ENCODE measurements at regions not wholly inside any gene's neighbourhood (a gene's known extent, or its start where the extent isn't known, plus 50 kb on each side); places are given as distances from the start of the nearest gene placed in this dataset.

DNA sequence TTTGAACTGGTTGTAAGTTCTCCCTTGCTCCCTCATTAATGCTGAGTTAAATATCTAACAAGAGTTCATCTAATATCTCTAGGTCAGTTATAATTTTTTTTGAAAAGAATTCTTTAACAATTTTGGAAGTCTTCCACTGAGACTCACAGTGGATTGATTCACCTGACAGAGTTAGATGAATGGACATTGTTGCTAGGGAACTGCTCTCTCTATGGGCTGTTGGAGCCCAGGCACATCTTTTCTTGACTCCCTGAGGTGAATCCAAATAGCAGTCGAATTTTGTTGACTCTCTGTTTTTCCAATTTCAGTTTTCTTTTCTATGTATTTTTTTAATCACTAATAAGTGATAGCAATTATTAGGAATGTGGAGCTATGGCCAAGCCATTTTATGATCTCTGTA is 996.1 kb upstream of the PABPC4L start:
- no peak overlapping the region for H3K4me3 Mint-ChIP-seq
- peaks cover 3% of the 10 kb centered on the region for H3K27me3 Mint-ChIP-seq (ENCODE audit: insufficient read depth, low read depth, poor library complexity)
- no peaks in the 10 kb centered on the region for H3K9me2 ChIP-seq (ENCODE audit: insufficient read depth)
- no peak overlapping the region for H3K27ac Mint-ChIP-seq
- H3K4me2 ChIP-seq, result no peak overlapping the region
- DNase-seq (ENCODE audit: low spot score) (peak; percentile 25), ATAC-seq (peak; percentile 66)
- H3K4me3 ChIP-seq, result no peak overlapping the region
- TF ChIP-seq ZNF331 (CRISPR knock-in tag; IDR thresholded peaks at IDR 0.05; ENCODE audit: low read depth) (no peak), EZH2phosphoT487 (IDR thresholded peaks at IDR 0.05; ENCODE audit: unreplicated experiment) (no peak), EZH2 (IDR thresholded peaks at IDR 0.05; ENCODE audit: low read depth, unreplicated experiment) (no peak), POLR2AphosphoS5 (IDR thresholded peaks at IDR 0.05; ENCODE audit: low read depth) (no peak), NANOG (IDR thresholded peaks at IDR 0.05; ENCODE audit: borderline replicate concordance) (no peak), ZNF114 (CRISPR knock-in tag; IDR thresholded peaks at IDR 0.05) (no peak), JUNB (IDR thresholded peaks at IDR 0.05; ENCODE audit: unreplicated experiment) (no peak), STAT1 (IDR thresholded peaks at IDR 0.05; ENCODE audit: unreplicated experiment) (no peak), CREB1 (CRISPR knock-in tag; IDR thresholded peaks at IDR 0.05; ENCODE audit: low read depth) (no peak)
- TF ChIP-seq, protein P1, sequence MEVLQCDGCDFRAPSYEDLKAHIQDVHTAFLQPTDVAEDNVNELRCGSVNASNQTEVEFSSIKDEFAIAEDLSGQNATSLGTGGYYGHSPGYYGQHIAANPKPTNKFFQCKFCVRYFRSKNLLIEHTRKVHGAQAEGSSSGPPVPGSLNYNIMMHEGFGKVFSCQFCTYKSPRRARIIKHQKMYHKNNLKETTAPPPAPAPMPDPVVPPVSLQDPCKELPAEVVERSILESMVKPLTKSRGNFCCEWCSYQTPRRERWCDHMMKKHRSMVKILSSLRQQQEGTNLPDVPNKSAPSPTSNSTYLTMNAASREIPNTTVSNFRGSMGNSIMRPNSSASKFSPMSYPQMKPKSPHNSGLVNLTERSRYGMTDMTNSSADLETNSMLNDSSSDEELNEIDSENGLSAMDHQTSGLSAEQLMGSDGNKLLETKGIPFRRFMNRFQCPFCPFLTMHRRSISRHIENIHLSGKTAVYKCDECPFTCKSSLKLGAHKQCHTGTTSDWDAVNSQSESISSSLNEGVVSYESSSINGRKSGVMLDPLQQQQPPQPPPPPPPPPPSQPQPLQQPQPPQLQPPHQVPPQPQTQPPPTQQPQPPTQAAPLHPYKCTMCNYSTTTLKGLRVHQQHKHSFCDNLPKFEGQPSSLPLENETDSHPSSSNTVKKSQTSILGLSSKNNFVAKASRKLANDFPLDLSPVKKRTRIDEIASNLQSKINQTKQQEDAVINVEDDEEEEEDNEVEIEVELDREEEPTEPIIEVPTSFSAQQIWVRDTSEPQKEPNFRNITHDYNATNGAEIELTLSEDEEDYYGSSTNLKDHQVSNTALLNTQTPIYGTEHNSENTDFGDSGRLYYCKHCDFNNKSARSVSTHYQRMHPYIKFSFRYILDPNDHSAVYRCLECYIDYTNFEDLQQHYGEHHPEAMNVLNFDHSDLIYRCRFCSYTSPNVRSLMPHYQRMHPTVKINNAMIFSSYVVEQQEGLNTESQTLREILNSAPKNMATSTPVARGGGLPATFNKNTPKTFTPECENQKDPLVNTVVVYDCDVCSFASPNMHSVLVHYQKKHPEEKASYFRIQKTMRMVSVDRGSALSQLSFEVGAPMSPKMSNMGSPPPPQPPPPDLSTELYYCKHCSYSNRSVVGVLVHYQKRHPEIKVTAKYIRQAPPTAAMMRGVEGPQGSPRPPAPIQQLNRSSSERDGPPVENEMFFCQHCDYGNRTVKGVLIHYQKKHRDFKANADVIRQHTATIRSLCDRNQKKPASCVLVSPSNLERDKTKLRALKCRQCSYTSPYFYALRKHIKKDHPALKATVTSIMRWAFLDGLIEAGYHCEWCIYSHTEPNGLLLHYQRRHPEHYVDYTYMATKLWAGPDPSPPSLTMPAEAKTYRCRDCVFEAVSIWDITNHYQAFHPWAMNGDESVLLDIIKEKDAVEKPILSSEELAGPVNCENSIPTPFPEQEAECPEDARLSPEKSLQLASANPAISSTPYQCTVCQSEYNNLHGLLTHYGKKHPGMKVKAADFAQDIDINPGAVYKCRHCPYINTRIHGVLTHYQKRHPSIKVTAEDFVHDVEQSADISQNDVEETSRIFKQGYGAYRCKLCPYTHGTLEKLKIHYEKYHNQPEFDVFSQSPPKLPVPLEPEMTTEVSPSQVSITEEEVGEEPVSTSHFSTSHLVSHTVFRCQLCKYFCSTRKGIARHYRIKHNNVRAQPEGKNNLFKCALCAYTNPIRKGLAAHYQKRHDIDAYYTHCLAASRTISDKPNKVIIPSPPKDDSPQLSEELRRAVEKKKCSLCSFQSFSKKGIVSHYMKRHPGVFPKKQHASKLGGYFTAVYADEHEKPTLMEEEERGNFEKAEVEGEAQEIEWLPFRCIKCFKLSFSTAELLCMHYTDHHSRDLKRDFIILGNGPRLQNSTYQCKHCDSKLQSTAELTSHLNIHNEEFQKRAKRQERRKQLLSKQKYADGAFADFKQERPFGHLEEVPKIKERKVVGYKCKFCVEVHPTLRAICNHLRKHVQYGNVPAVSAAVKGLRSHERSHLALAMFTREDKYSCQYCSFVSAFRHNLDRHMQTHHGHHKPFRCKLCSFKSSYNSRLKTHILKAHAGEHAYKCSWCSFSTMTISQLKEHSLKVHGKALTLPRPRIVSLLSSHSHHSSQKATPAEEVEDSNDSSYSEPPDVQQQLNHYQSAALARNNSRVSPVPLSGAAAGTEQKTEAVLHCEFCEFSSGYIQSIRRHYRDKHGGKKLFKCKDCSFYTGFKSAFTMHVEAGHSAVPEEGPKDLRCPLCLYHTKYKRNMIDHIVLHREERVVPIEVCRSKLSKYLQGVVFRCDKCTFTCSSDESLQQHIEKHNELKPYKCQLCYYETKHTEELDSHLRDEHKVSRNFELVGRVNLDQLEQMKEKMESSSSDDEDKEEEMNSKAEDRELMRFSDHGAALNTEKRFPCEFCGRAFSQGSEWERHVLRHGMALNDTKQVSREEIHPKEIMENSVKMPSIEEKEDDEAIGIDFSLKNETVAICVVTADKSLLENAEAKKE (CRISPR knock-in tag; IDR thresholded peaks at IDR 0.05), result no peak
- TF ChIP-seq, protein P2, sequence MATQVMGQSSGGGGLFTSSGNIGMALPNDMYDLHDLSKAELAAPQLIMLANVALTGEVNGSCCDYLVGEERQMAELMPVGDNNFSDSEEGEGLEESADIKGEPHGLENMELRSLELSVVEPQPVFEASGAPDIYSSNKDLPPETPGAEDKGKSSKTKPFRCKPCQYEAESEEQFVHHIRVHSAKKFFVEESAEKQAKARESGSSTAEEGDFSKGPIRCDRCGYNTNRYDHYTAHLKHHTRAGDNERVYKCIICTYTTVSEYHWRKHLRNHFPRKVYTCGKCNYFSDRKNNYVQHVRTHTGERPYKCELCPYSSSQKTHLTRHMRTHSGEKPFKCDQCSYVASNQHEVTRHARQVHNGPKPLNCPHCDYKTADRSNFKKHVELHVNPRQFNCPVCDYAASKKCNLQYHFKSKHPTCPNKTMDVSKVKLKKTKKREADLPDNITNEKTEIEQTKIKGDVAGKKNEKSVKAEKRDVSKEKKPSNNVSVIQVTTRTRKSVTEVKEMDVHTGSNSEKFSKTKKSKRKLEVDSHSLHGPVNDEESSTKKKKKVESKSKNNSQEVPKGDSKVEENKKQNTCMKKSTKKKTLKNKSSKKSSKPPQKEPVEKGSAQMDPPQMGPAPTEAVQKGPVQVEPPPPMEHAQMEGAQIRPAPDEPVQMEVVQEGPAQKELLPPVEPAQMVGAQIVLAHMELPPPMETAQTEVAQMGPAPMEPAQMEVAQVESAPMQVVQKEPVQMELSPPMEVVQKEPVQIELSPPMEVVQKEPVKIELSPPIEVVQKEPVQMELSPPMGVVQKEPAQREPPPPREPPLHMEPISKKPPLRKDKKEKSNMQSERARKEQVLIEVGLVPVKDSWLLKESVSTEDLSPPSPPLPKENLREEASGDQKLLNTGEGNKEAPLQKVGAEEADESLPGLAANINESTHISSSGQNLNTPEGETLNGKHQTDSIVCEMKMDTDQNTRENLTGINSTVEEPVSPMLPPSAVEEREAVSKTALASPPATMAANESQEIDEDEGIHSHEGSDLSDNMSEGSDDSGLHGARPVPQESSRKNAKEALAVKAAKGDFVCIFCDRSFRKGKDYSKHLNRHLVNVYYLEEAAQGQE (IDR thresholded peaks at IDR 0.05; ENCODE audit: unreplicated experiment), result no peak
- TF ChIP-seq, protein P3, sequence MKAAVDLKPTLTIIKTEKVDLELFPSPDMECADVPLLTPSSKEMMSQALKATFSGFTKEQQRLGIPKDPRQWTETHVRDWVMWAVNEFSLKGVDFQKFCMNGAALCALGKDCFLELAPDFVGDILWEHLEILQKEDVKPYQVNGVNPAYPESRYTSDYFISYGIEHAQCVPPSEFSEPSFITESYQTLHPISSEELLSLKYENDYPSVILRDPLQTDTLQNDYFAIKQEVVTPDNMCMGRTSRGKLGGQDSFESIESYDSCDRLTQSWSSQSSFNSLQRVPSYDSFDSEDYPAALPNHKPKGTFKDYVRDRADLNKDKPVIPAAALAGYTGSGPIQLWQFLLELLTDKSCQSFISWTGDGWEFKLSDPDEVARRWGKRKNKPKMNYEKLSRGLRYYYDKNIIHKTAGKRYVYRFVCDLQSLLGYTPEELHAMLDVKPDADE (IDR thresholded peaks at IDR 0.05), result no peak
- TF ChIP-seq, protein P4, sequence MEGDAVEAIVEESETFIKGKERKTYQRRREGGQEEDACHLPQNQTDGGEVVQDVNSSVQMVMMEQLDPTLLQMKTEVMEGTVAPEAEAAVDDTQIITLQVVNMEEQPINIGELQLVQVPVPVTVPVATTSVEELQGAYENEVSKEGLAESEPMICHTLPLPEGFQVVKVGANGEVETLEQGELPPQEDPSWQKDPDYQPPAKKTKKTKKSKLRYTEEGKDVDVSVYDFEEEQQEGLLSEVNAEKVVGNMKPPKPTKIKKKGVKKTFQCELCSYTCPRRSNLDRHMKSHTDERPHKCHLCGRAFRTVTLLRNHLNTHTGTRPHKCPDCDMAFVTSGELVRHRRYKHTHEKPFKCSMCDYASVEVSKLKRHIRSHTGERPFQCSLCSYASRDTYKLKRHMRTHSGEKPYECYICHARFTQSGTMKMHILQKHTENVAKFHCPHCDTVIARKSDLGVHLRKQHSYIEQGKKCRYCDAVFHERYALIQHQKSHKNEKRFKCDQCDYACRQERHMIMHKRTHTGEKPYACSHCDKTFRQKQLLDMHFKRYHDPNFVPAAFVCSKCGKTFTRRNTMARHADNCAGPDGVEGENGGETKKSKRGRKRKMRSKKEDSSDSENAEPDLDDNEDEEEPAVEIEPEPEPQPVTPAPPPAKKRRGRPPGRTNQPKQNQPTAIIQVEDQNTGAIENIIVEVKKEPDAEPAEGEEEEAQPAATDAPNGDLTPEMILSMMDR (conservative IDR thresholded peaks at IDR 0.05; ENCODE audit: low read depth in 2 of 2), result no peak
- H3K4me1 ChIP-seq (ENCODE audit: insufficient read depth), result no peaks in the 10 kb centered on the region; the same call in 1 of the 2 replicates
- no peaks in the 10 kb centered on the region for H3K36me3 ChIP-seq (ENCODE audit: insufficient read depth)
- H2AFZ ChIP-seq, result no peak overlapping the region
- H3K4me1 Mint-ChIP-seq, result peaks cover 6% of the 10 kb centered on the region; the same call in 2 of the 3 replicates
- no peaks in the 10 kb centered on the region for H3K79me2 ChIP-seq (replicated peaks; ENCODE audit: insufficient read depth)
- H3F3A ChIP-seq (replicated peaks; ENCODE audit: low read depth), result no peaks in the 10 kb centered on the region
- peaks cover 6% of the 10 kb centered on the region for H3K9me3 Mint-ChIP-seq
- no peaks in the 10 kb centered on the region for H4K20me1 ChIP-seq (replicated peaks; ENCODE audit: insufficient read depth)
- no peak overlapping the region for H3K27ac ChIP-seq (ENCODE audit: low read depth)
- peaks cover 6% of the 10 kb centered on the region; the same call in 2 of the 3 replicates for H3K36me3 Mint-ChIP-seq (ENCODE audit: low read depth)
- H3K27me3 ChIP-seq (ENCODE audit: insufficient read depth), result no peaks in the 10 kb centered on the region
